Brain microvascular endothelial cell (primary cell): ENCODE measurements at regions not wholly inside any gene's neighbourhood (a gene's known extent, or its start where the extent isn't known, plus 50 kb on each side); places are given as distances from the start of the nearest gene placed in this dataset.
A peak's percentile ranks its signal among the peaks of the same experiment; 100 is the strongest.

Experiments
- DNase-seq: peaks from one replicate; pipeline ENCODE4 v3.0.0-alpha.2; 2020
- H3K27ac ChIP-seq: fragments of 250-450 bp; sonication (Bioruptor Pico); 2 replicates; pipeline ENCODE4 v1.5.1; 2020; ENCODE audit warnings: mild to moderate bottlenecking, moderate library complexity
- H3K27me3 ChIP-seq: fragments of 250-450 bp; sonication (Bioruptor Pico); replicated peaks from 2 replicates; pipeline ENCODE4 v1.5.1; 2020; ENCODE audit warnings: mild to moderate bottlenecking
- H3K36me3 ChIP-seq: fragments of 250-450 bp; sonication (Bioruptor Pico); replicated peaks from 2 replicates; pipeline ENCODE4 v1.5.1; 2020; ENCODE audit warnings: mild to moderate bottlenecking
- H3K4me3 ChIP-seq: 2 replicates; pipeline ENCODE4 v1.5.1; 2011; ENCODE audit warnings: low read depth, mild to moderate bottlenecking, control low read depth, low read length, moderate library complexity
- CTCF ChIP-seq: IDR thresholded peaks from 2 replicates; pipeline ENCODE4 v1.5.1; 2011; ENCODE audit warnings: low read depth, mild to moderate bottlenecking, moderate library complexity, low read length, control low read depth, inconsistent platforms; ENCODE audit errors: missing control alignments
- in situ Hi-C: cut with HindIII; loops from 2 replicates; pipeline ENCODE4 v1.10.0; 2017; ENCODE audit warnings: low sequenced_read_pairs, low pct_ligation_motif_present

GRCh38 chr1:60292140-60292539 lies 218.6 kb upstream of the C1orf87 start:
- DNase-seq = no peak
- in situ Hi-C loops = no loop called here
- Histone ChIP-seq H3K27me3 (no peaks in the 10 kb centered on the region), H3K36me3 (no peaks in the 10 kb centered on the region), H3K4me3 (no peak overlapping the region), H3K27ac (no peak overlapping the region)
- no peak for TF ChIP-seq CTCF

- H3K36me3 ChIP-seq = no peaks in the 10 kb centered on the region
- H3K4me3 ChIP-seq = no peak overlapping the region
- H3K27ac ChIP-seq = no peak overlapping the region
- no peak for TF ChIP-seq CTCF
- H3K27me3 ChIP-seq = no peaks in the 10 kb centered on the region
- DNase-seq = no peak
- in situ Hi-C loops = no loop called here
Observed at GRCh38 chr1:60290393-60290792, 216.8 kb upstream of the C1orf87 start.

GRCh38 chr1:60287536-60287935 lies 214.0 kb upstream of the C1orf87 start:
- no peaks in the 10 kb centered on the region for H3K27me3 ChIP-seq

GRCh38 chr1:60283690-60284089 lies 210.1 kb upstream of the C1orf87 start:
- no peak for DNase-seq
- Histone ChIP-seq H3K27me3 (no peaks in the 10 kb centered on the region), H3K36me3 (no peaks in the 10 kb centered on the region), H3K4me3 (no peak overlapping the region), H3K27ac (no peak overlapping the region)
- TF ChIP-seq CTCF = no peak
- in situ Hi-C loops = no loop called here

More at GRCh38 chr1:60287536-60287935, 214.0 kb upstream of the C1orf87 start:
- DNase-seq = no peak
- Histone ChIP-seq H3K36me3 (no peaks in the 10 kb centered on the region), H3K27ac (no peak overlapping the region), H3K4me3 (no peak overlapping the region)
- in situ Hi-C loops = no loop called here
- TF ChIP-seq CTCF = no peak

- peak; percentile 99 for TF ChIP-seq CTCF
- H3K4me3 ChIP-seq = no peak overlapping the region
- in situ Hi-C loops = no loop called here
- no peak overlapping the region for H3K27ac ChIP-seq
- peak; percentile 89 for DNase-seq
- H3K27me3 ChIP-seq = no peaks in the 10 kb centered on the region
- H3K36me3 ChIP-seq = no peaks in the 10 kb centered on the region
Observed at GRCh38 chr1:60281360-60281932, 207.9 kb upstream of the C1orf87 start.

- H3K36me3 ChIP-seq = no peaks in the 10 kb centered on the region
- in situ Hi-C loops = no loop called here
- DNase-seq = no peak
- H3K4me3 ChIP-seq = no peak overlapping the region
- H3K27ac ChIP-seq = no peak overlapping the region
- H3K27me3 ChIP-seq = no peaks in the 10 kb centered on the region
- no peak for TF ChIP-seq CTCF
Observed at GRCh38 chr1:60280819-60281218, 207.2 kb upstream of the C1orf87 start.
